Transverse colon (tissue), 3 donors: ENCODE measurements at regions not wholly inside any gene's neighbourhood (a gene's known extent, or its start where the extent isn't known, plus 50 kb on each side); places are given as distances from the start of the nearest gene placed in this dataset.

ENCODE experiments used
- POLR2A ChIP-seq: fragments of 450-650 bp; IDR thresholded peaks from one replicate; pipeline ENCODE4 v1.6.1; 2016; ENCODE audit warnings: antibody characterized with exemption, mild to moderate bottlenecking, moderate library complexity
- TF ChIP-seq, protein P1 (sequence below), 5 experiments: fragments of 200-600 bp in 3 of 5; fragments of 450-650 bp in 2 of 5; sonication (generic) in 3 of 5; IDR thresholded peaks; 1 replicate in 2 of 5; 2 replicates in 3 of 5; pipeline ENCODE4 v1.5.1; 2016 to 2017; ENCODE audit warnings: antibody characterized with exemption in 5 of 5, inconsistent platforms in 3 of 5, mild to moderate bottlenecking in 2 of 5, moderate library complexity in 1 of 5

- TF ChIP-seq, protein P1, sequence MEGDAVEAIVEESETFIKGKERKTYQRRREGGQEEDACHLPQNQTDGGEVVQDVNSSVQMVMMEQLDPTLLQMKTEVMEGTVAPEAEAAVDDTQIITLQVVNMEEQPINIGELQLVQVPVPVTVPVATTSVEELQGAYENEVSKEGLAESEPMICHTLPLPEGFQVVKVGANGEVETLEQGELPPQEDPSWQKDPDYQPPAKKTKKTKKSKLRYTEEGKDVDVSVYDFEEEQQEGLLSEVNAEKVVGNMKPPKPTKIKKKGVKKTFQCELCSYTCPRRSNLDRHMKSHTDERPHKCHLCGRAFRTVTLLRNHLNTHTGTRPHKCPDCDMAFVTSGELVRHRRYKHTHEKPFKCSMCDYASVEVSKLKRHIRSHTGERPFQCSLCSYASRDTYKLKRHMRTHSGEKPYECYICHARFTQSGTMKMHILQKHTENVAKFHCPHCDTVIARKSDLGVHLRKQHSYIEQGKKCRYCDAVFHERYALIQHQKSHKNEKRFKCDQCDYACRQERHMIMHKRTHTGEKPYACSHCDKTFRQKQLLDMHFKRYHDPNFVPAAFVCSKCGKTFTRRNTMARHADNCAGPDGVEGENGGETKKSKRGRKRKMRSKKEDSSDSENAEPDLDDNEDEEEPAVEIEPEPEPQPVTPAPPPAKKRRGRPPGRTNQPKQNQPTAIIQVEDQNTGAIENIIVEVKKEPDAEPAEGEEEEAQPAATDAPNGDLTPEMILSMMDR (IDR thresholded peaks at IDR 0.05), result no peak
- TF ChIP-seq POLR2A, result no peak
Observed at GRCh38 chr22:45107671-45108070, 56.1 kb upstream of the NUP50 start.
